ENCODE measurements at regions not wholly inside any gene's neighbourhood (a gene's known extent, or its start where the extent isn't known, plus 50 kb on each side); places are given as distances from the start of the nearest gene placed in this dataset.
"Not testable (repeated sequence)": the region's sequence is repeated elsewhere in the genome, so short reads cannot be mapped to it uniquely, and the experiment has no call there.

DNA sequence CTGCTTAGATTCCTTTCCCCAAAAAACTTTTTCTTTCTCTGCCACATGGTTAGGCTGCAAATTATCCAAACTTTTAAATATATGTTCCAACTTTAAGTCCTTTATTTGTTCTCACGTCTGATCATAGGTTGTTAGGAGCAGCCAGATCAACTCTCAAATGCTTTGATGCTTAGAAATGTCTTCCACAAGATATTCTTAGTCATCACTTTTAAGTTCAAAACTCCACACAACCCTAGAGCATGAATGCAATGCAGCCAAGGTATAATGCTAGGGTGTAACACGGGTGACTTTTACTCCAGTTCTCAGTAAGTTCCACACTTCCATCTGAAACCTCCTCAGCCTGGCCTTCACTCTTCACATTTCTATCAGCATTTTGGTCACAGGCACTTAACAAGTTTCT lies 987.5 kb downstream of the DCDC2C start:
- intact Hi-C loops (cut with DNase I): no loop called here
- ATAC-seq (no peak), DNase-seq (ENCODE audit: missing footprints) (no peak)

DNA sequence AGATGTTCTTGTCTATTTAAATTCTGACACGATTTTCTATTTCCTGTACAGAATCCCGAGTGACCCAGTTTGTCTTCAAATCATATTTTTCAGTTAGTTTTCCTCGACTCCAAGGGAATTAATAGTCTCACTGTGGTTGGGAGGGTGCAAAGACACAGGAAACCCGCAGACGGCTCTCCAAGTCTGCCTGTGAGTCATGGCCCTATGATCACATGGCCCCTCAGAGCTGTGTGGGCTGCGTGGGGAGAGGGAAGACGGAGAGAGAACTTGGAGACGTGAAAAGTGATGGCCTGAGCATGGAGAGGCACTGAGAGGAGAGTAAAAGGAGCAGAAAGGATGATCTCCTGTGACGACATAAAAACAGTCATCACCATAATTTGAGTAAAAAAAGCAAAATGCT lies 989.9 kb downstream of the DCDC2C start:
- ATAC-seq (no peak), DNase-seq (ENCODE audit: missing footprints) (no peak)

DNA sequence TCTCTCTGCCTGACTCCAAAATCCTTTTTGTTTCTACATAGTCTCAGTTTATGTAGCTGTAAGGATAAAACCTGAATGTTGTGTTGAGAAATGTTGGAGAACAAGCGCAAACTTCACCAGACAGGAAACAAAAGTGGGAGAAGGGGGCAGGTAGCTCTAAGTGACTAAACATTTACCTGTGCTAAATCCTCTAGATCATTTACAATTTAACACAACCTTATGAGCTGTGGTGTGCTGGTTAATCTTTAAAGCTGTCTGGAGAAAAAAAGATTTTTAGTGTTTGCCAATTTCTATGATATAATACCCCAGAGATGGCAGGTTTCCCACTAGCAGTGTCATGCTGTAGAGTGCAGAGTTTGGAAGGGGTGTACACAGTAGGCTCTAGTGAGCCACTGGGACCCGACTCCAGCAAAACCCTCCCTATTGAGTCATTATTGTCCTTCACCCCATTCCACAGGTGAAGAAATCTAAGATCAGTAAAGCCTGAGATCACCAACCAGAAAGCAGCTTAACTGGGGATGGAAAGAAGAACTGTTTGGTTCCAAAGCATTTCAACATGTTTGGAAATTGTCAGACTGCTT lies 992.0 kb downstream of the DCDC2C start:
- intact Hi-C loops (cut with DNase I): no loop called here
- ATAC-seq (no peak), DNase-seq (ENCODE audit: missing footprints) (no peak)

More for the DNA sequence above, 989.9 kb downstream of the DCDC2C start:
- intact Hi-C loops (cut with DNase I): no loop called here

DNA sequence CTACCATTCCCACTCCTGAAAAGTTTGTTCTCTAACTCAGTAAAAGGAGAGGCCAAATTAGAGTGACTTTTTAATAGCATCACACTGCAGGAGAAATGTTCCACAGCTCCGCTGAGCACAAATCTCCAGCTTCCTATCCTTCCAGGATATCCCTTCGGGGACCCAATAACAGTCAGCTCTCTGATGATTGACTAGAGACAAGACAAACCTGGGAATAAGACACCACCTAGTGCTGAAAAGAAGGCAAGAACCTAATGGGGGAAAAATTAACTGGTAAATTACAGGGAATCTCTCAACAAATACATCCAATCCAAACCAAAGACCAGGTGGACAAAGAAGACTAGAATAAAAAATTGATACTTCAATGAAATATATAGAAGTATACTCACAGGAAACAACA lies 977.1 kb upstream of the SOX11 start:
- intact Hi-C loops (cut with DNase I): no loop called here
- ATAC-seq (no peak), DNase-seq (ENCODE audit: missing footprints) (no peak)

DNA sequence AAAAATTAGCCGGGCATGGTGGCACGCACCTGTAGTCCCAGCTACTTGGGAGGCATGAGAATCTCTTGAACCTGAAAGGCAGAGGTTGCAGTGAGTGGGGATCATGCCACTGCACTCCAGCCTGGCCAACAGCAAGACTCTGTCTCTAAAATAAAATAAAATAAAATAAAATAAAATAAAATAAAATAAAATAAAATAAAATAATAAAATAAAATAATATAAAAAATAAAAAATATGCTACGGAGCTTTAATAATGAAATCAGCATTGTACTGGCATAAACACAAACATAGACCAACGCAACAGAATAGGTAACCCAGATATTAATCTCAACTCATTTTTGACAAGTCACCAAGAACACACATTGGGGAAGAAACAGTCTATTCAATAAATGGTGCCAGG lies 973.4 kb upstream of the SOX11 start:
- intact Hi-C loops (cut with DNase I): no loop called here
- DNase-seq (ENCODE audit: missing footprints) (no peak), ATAC-seq (no peak)

DNA sequence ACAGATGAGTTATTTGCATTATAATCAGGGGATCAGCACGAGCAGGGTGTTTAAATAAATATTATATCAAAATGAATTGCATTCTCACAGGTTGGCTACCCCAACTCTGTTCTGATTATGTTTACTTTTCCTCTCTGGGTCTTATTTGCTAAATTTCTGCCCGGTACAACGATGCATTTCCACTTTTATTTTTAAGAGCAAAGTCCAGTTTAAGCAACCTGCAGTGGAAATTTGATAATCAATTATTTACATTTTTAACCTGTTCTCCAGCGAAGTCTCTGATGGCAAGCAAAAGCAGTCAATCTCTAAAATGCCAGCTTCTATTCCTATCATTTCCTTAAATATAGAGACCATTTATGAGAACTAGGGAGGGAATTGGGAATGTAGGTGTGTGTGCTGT lies 966.6 kb upstream of the SOX11 start:
- ATAC-seq (no peak), DNase-seq (ENCODE audit: missing footprints) (no peak)
- intact Hi-C loops (cut with DNase I): no loop called here

DNA sequence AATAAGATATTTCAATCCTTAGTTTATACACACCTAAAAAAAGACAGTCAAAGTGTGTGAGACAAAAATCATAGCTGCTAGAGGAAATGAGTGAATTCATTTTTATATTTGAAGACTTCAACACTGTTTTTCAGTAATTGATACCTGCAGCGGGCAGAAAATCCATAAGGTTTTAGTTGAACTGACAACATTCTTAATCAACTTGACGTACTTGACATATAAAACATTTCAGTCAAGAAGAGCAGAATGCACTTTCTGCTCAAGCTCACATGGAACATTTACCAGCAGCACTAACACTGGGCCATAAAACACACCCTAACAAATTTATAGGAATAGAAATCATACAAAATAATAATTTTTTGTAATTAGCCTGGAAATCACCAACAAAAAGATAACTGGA lies 959.6 kb upstream of the SOX11 start:
- ATAC-seq (no peak), DNase-seq (ENCODE audit: missing footprints) (no peak)
- intact Hi-C loops (cut with DNase I): no loop called here

DNA sequence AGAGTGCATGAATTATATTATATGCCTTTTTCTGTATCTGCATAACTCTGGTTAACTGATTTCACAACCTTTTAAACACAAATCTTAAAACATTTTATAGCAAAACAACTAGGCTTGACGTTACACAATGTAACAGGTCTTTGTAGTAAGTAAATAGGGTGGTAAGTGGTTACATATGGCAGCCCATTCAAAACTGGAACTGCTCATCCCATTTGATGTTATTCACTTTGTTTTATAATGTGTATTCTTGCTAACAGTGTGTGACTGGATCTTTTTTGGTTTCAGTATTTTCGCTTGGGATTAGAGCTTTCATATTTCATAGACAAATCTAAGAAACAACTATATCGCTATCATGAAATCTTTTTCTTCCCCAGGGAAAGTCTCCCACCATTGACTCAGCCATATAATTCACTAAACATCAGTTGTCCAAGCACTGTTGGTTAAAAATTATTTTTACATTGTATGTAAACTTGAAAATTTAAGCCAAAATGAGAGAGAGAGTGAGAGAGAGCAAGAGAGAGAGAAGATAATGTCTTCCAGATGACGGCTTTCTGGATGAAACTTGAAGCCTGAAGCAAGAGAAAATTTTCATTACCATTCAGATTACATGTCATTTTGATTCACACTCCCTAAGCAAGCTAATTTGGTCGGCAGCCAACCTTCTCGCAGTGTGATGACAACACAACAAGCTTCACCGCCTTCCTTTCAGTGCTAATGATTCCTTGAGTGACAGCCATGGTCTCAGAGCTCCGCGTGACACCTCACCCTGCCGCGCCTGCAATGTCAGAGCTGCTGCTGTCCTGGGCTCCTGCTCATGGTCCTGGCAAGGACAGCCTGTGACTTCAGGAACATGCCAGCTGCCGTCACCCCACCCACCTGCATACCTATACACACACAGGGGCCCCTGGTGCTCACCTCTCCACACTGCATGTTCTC lies 946.9 kb upstream of the SOX11 start:
- no peak for DNase-seq (ENCODE audit: missing footprints)
- intact Hi-C loops (cut with DNase I): no loop called here
- no peak for ATAC-seq

DNA sequence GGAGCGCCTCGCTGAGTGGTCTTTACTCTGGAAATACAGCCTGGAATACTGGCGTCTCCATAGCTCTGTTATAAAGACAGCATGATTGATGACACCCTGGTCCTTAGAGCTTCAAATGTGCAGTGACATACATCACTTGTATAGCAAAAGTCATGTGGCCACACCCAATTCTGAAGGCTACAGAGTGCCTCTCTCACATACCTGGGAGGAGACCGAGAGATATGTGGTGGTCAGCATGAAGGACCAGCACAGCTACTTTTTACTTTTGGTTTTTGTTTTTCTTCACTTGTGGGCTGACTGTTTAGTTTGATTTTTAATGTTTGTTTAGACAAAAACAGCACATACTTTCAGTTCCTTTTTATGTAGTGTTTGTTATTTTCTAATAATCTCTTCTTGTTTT lies 938.5 kb upstream of the SOX11 start:
- ATAC-seq (no peak), DNase-seq (ENCODE audit: missing footprints) (no peak)
- intact Hi-C loops (cut with DNase I): no loop called here

DNA sequence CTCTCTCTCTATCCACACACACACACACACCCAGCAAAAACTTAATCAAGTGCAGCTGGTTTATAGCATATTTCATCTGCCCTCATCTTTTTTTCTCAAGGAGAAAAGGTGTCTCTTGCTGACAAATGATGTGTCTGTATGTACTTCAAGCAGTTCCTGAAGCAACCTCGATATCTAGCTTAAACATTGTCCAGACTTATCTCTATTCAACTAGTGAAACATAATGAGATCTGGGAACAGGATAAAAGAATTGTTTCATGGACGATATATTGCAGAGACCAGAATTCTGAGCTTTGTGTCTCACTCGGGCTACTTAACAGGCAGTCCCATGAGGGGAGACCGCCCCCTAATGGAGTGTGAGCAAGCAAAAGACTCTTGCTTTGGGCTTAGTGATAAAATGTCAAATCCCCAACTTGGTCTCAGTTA lies 929.2 kb upstream of the SOX11 start:
- DNase-seq (ENCODE audit: missing footprints): no peak
- intact Hi-C loops (cut with DNase I): no loop called here
- no peak for ATAC-seq

DNA sequence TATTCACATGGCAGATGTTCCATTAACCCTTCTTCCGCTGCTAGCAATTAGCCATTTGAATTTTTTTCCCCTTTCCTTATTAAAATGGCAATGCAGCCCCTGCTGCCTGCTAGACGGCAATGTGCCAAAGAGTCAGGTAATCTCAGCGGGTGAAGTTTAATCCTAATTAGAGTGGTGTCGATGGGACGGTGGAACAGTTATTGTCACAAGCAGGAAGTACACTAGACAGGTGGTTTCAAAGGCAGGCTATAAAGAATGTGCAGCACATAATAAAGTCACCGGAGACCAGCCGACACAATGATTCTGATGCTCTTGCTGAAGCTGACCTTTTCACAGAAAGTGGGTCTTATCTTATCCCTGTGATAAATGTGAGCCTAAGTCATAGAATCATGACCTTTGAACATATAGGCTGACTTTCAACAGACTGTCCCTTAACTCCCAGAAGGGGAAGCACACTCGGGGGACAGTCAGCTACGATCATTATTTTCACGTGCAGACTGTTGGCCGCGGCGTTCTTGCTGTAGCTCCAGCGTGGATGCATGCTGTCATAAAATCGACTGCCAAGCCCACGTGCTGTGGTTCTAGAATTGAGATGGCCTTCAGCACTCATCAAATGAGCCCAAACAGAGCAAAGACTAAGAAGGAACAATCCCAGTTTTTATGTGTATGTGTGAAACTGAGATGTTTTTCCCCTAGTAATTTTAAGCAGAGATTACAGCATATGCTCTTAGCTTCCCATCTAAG lies 926.2 kb upstream of the SOX11 start:
- no peak for DNase-seq (ENCODE audit: missing footprints)
- no peak for ATAC-seq
- intact Hi-C loops (cut with DNase I): no loop called here

DNA sequence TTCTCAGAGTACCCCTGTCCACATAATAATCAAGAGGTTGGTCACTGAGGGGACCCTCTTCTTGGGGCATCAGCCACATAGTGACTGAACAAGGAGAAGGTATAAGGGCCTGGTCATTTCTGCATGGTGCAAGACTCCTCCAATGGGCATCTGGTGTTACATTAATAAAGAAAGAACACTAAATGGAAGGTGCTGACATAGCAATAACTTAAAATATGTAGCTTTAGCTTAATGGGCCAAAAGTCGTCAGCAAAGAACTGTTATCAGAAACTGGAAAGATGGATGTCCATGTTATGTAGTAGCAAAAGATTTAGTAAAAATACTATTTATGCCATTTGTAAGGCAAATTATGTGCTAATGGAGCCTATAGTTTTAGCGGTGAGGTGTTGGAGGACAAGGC lies 916.5 kb upstream of the SOX11 start:
- intact Hi-C loops (cut with DNase I): no loop called here
- ATAC-seq: no peak
- DNase-seq (ENCODE audit: missing footprints): no peak

DNA sequence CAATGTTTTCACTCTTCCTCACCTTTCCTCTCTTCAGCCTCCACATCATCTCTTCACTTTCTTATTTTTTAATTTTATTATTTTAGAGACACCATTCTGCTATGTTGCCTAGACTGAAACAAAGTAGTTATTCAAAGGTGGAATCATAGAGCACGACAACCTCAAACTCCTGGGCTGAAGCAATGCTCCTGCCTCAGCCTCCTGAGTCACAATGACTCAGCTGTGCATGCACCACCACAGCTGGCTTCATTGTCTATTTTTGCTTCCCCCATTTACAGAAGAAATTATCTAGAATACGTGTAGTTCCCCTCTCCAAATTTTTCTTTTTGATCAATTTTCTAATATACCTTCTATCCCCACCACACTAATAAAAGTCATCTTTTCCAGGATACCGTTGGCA lies 911.5 kb upstream of the SOX11 start:
- DNase-seq (ENCODE audit: missing footprints) (no peak), ATAC-seq (no peak)
- intact Hi-C loops (cut with DNase I): no loop called here

DNA sequence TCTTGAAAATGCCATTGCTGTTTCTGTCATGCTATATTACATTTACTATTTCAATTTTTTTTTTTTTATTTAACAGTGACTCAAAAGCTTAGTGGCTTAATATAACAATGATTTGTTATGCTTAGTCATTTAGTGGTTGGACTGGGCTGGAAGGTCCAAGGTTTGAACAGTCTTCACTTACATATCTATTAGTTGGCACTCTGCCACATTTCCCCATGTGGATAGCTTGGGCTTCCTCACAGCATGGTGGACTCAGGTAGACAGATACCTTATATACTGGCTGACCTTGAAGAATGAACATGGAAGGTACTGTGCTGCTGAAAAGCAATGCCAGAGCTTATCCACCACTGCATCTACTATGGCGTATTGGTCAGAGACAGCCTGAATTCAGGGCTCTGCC lies 909.5 kb upstream of the SOX11 start:
- DNase-seq (ENCODE audit: missing footprints) (no peak), ATAC-seq (no peak)
- intact Hi-C loops (cut with DNase I): no loop called here

DNA sequence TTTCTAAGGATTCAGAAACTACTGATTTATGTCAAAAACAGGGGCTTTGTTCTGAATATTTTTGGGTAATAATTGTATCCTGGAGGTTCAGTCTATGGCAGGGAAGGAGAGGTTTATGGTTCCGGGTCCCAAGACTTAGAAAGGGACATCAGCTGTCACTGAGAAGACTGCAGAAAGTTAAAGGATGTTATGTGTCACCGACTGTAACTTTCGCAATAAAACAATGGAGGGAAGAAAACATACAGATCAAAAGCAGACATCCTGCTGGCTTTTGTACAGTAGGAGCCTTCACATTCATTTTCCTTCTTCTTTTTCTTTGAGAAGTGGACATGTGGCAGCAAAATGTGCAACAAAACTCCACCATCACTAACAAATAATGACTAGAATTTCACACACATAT lies 900.7 kb upstream of the SOX11 start:
- DNase-seq (ENCODE audit: missing footprints): no peak
- ATAC-seq: no peak
- intact Hi-C loops (cut with DNase I): no loop called here

DNA sequence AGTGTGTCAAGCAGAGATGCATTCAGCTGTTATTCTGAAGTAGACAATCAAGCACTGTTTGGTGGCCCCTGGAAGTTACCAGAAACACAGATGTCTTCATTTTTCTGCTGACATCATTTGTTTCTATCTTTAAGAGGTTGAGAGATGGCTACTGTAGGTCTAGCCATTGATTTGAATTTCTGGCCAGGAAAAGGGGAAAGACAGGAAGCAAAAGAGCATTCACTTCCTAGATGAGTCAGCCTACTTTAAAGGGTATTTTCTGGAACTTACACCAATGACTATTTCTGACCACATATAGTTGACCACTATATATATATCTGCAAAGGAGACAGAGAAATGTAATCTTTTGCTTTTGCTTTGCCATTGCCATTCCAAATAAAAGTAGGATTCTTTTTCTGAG lies 900.1 kb upstream of the SOX11 start:
- intact Hi-C loops (cut with DNase I): no loop called here
- DNase-seq (ENCODE audit: missing footprints): no peak
- ATAC-seq: no peak

DNA sequence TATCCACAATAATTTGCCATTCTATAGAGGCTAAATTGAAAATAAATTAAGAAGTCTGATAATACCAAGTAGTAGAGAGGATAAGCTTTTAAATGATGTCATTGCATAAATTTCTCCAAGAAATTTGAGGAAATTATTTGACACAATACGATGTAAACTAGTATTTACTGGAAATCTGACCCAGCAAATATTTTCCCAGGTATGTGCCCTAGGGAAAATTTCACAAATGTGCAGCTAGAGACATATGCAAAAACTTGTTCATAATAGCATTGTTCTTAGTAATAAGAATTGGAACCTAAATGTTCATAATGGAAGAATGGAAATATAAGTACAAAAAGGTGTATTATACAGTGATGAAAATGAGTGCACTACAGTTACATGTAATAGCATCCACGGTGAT lies 888.8 kb upstream of the SOX11 start:
- intact Hi-C loops (cut with DNase I): no loop called here
- ATAC-seq (no peak), DNase-seq (ENCODE audit: missing footprints) (no peak)

DNA sequence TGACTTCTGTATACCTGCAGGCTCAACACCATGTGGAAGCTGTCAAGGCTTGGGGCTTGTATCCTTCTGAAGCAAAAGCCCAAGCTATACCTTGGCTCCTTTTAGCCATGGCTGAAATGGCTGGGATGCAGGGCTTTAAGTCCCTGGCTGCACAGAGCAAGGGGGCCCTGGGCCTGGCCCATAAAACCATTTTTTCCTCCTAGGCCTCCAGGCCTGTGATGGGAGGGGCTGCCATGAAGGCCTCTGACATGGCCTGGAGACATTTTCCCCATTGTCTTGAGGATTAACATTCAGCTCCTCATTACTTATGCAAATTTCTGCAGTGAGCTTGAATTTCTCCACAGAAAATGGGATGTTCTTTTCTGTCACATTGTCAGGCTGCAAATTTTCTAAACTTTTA lies 878.0 kb upstream of the SOX11 start:
- DNase-seq (ENCODE audit: missing footprints); ATAC-seq; intact Hi-C loops (cut with DNase I): not testable (repeated sequence)

DNA sequence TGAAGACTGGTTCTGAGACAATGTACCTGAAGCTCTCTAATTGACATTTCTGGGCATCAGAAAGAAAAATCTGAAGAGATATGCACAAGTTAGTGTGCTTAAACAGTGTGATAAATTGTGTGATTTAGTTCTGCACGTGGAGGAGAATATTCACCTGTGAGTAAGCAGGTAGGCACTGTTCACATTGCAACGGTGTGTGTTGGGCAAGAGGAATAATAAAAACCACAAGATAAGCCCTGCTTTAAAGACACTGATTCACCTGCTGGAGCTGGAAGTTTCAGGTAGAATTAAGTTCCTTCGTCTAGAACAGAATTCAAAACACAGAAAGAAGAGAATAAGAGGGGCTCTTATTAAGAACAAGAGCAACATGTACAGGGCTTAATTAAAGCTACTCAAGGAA lies 864.3 kb upstream of the SOX11 start:
- intact Hi-C loops (cut with DNase I): no loop called here
- no peak for ATAC-seq

More for the DNA sequence above, 864.3 kb upstream of the SOX11 start:
- DNase-seq (ENCODE audit: missing footprints): no peak
